Common myeloid progenitor, CD34-positive (primary cell): ENCODE measurements at regions not wholly inside any gene's neighbourhood (a gene's known extent, or its start where the extent isn't known, plus 50 kb on each side); places are given as distances from the start of the nearest gene placed in this dataset.

ENCODE experiments used
- CTCF ChIA-PET: fragments of 350-600 bp; sonication (Branson Sonifier 250); formaldehyde crosslinking; loops from one replicate; lab custom pipeline; 2021; ENCODE audit warnings: antibody characterized with exemption; lab: Charles Lee
- POLR2A ChIA-PET: fragments of 350-600 bp; sonication (Branson Sonifier 250); formaldehyde crosslinking; loops from one replicate; lab custom pipeline; 2021; ENCODE audit warnings: antibody characterized with exemption; lab: Charles Lee
- DNase-seq, 3 donors: peaks; one replicate each; pipeline versions ENCODE4 v3.0.0 to v3.0.0-alpha.2; 2013
- H3K27ac ChIP-seq, 2 experiments: 1 replicate in 1 of 2; 2 replicates in 1 of 2; pipeline ENCODE4 v1.7.0; 2013; ENCODE audit warnings: inconsistent platforms in 2 of 2, low read length in 2 of 2, mild to moderate bottlenecking in 2 of 2, low read depth in 1 of 2, moderate library complexity in 1 of 2; ENCODE audit not compliant: severe bottlenecking in 2 of 2, insufficient read depth in 1 of 2, poor library complexity in 1 of 2
- H3K27me3 ChIP-seq, 5 experiments: replicated peaks in 2 of 5; 1 replicate in 3 of 5; 2 replicates in 2 of 5; pipeline versions ENCODE4 v1.6.1 to v1.7.0; 2013; ENCODE audit warnings: low read length in 4 of 5, mild to moderate bottlenecking in 2 of 5, moderate library complexity in 2 of 5, inconsistent platforms in 1 of 5; ENCODE audit not compliant: insufficient read depth in 5 of 5, control insufficient read depth in 4 of 5
- H3K36me3 ChIP-seq, 4 experiments: 1 replicate in 2 of 4; 2 replicates in 2 of 4; pipeline versions ENCODE4 v1.6.1 to v1.7.0; 2013; ENCODE audit warnings: low read length in 3 of 4, control low read depth in 1 of 4, mild to moderate bottlenecking in 1 of 4; ENCODE audit not compliant: control insufficient read depth in 4 of 4, insufficient read depth in 4 of 4
- H3K4me1 ChIP-seq, 4 experiments: 1 replicate in 3 of 4; 2 replicates in 1 of 4; pipeline versions ENCODE4 v1.6.1 to v1.7.1; 2013; ENCODE audit warnings: low read length in 3 of 4, mild to moderate bottlenecking in 3 of 4, control low read depth in 1 of 4, inconsistent platforms in 1 of 4, moderate library complexity in 1 of 4; ENCODE audit not compliant: control insufficient read depth in 4 of 4, insufficient read depth in 4 of 4; ENCODE audit errors: control extremely low read depth in 1 of 4
- H3K4me3 ChIP-seq, 7 experiments: 1 replicate in 4 of 7; 2 replicates in 3 of 7; pipeline versions ENCODE4 v1.5.1 to v1.7.0; 2013; ENCODE audit warnings: mild to moderate bottlenecking in 7 of 7, low read length in 6 of 7, moderate library complexity in 6 of 7, inconsistent platforms in 2 of 7, low read depth in 2 of 7, control low read depth in 1 of 7; ENCODE audit not compliant: insufficient read depth in 4 of 7, control insufficient read depth in 1 of 7; ENCODE audit errors: extremely low read depth in 1 of 7
- H3K9me3 ChIP-seq, 5 experiments: 1 replicate in 4 of 5; 2 replicates in 1 of 5; pipeline versions ENCODE4 v1.6.1 to v1.7.1; 2013; ENCODE audit warnings: low read length in 4 of 5, mild to moderate bottlenecking in 2 of 5, inconsistent platforms in 1 of 5, low read depth in 1 of 5, moderate library complexity in 1 of 5; ENCODE audit not compliant: control insufficient read depth in 4 of 5, insufficient read depth in 2 of 5; ENCODE audit errors: control extremely low read depth in 1 of 5
- WGBS: methylation state at CpG from one replicate; pipeline ENCODE4 v1.1.5; 2013; ENCODE audit not compliant: insufficient coverage; 5-methylcytosine and 5-hydroxymethylcytosine counted together

- H3K4me1 ChIP-seq: no peaks in the 10 kb centered on the region
- no peaks in the 10 kb centered on the region for H3K36me3 ChIP-seq
- no peak for DNase-seq
- no peak overlapping the region for H3K4me3 ChIP-seq
- H3K27me3 ChIP-seq: peaks cover 0 to 2% (median 0%) of the 10 kb centered on the region in 5 experiments
- ChIA-PET CTCF (no interaction called here), POLR2A (no interaction called here)
- H3K27ac ChIP-seq: no peak overlapping the region
- H3K9me3 ChIP-seq: peaks cover 0 to 7% (median 3%) of the 10 kb centered on the region in 5 experiments
- 100% methylated on average over 1 of the region's 3 CpGs for WGBS
These were observed 114.3 kb upstream of the ALKAL2 start for GRCh38 chr2:402206-402605.

- Histone ChIP-seq H3K36me3 (no peaks in the 10 kb centered on the region), H3K9me3 (peaks cover 0 to 7% (median 3%) of the 10 kb centered on the region in 5 experiments), H3K27ac (no peak overlapping the region), H3K4me1 (no peaks in the 10 kb centered on the region), H3K27me3 (peaks cover 0 to 2% (median 0%) of the 10 kb centered on the region in 5 experiments), H3K4me3 (no peak overlapping the region)
- WGBS: 97% methylated on average over 10 of the region's 14 CpGs
- no peak for DNase-seq
- ChIA-PET POLR2A (no interaction called here), CTCF (no interaction called here)
These were observed 113.3 kb upstream of the ALKAL2 start for GRCh38 chr2:401019-401679.

GRCh38 chr2:397926-398325 is 110.0 kb upstream of the ALKAL2 start:
- Histone ChIP-seq H3K27ac (no peak overlapping the region), H3K9me3 (no peaks in the 10 kb centered on the region), H3K27me3 (peaks cover 0 to 2% (median 0%) of the 10 kb centered on the region in 5 experiments), H3K4me3 (no peak overlapping the region), H3K4me1 (peaks cover 0 to 12% (median 5%) of the 10 kb centered on the region in 4 experiments), H3K36me3 (no peaks in the 10 kb centered on the region)
- ChIA-PET POLR2A (no interaction called here), CTCF (no interaction called here)
- no peak for DNase-seq
- WGBS: 96% methylated on average over 8 of the region's 9 CpGs

GRCh38 chr2:397521-397920 is 109.6 kb upstream of the ALKAL2 start:
- H3K4me1 ChIP-seq: peaks cover 0 to 12% (median 5%) of the 10 kb centered on the region in 4 experiments
- no peak overlapping the region for H3K27ac ChIP-seq
- DNase-seq: no peak
- ChIA-PET POLR2A (no interaction called here), CTCF (no interaction called here)
- no peak overlapping the region for H3K4me3 ChIP-seq
- no peaks in the 10 kb centered on the region for H3K36me3 ChIP-seq
- 95% methylated on average over 14 of the region's 14 CpGs for WGBS
- H3K27me3 ChIP-seq: peaks cover 0 to 2% (median 0%) of the 10 kb centered on the region in 5 experiments
- no peaks in the 10 kb centered on the region for H3K9me3 ChIP-seq

GRCh38 chr2:396903-397302 is 109.0 kb upstream of the ALKAL2 start:
- POLR2A ChIA-PET: no interaction called here
- Histone ChIP-seq H3K36me3 (no peaks in the 10 kb centered on the region), H3K4me3 (no peak overlapping the region), H3K27ac (no peak overlapping the region), H3K4me1 (peaks cover 0 to 12% (median 5%) of the 10 kb centered on the region in 4 experiments), H3K9me3 (no peaks in the 10 kb centered on the region), H3K27me3 (peaks cover 0 to 2% (median 0%) of the 10 kb centered on the region in 5 experiments)
- no peak for DNase-seq
- CTCF ChIA-PET: no interaction called here
- WGBS: 97% methylated on average over 10 of the region's 11 CpGs

- H3K36me3 ChIP-seq: no peaks in the 10 kb centered on the region
- H3K4me1 ChIP-seq: peaks cover 0 to 12% (median 5%) of the 10 kb centered on the region in 4 experiments
- no peak for DNase-seq
- H3K27ac ChIP-seq: no peak overlapping the region
- CTCF ChIA-PET: no interaction called here
- H3K27me3 ChIP-seq: peaks cover 0 to 2% (median 0%) of the 10 kb centered on the region in 5 experiments
- WGBS: 98% methylated on average over 11 of the region's 12 CpGs
- POLR2A ChIA-PET: no interaction called here
- H3K4me3 ChIP-seq: no peak overlapping the region
- H3K9me3 ChIP-seq: no peaks in the 10 kb centered on the region
These were observed 108.0 kb upstream of the ALKAL2 start for GRCh38 chr2:395886-396285.
